AG10803 (cell line): ENCODE measurements at regions not wholly inside any gene's neighbourhood (a gene's known extent, or its start where the extent isn't known, plus 50 kb on each side); places are given as distances from the start of the nearest gene placed in this dataset.

Experiments used
- DNase-seq: peaks from one replicate; pipeline ENCODE4 v3.0.0; 2010; ENCODE audit warnings: low read depth
- H3K4me3 ChIP-seq: 2 replicates; pipeline ENCODE4 v1.5.1; 2011; ENCODE audit warnings: mild to moderate bottlenecking, low read length, control low read depth
- CTCF ChIP-seq: conservative IDR thresholded peaks from 2 replicates; pipeline ENCODE4 v1.5.1; 2011; ENCODE audit warnings: mild to moderate bottlenecking, low read length, control low read depth, inconsistent platforms

- no peak overlapping the region for H3K4me3 ChIP-seq
- TF ChIP-seq CTCF: no peak
- no peak for DNase-seq
Measured at GRCh38 chr4:132893787-132894186, 255.3 kb upstream of the PCDH10 start.

GRCh38 chr4:132901224-132901623 lies 247.9 kb upstream of the PCDH10 start:
- TF ChIP-seq CTCF: no peak
- no peak for DNase-seq
- H3K4me3 ChIP-seq: no peak overlapping the region

GRCh38 chr4:132910229-132910748 lies 238.8 kb upstream of the PCDH10 start:
- TF ChIP-seq CTCF: no peak
- no peak for DNase-seq
- H3K4me3 ChIP-seq: no peak overlapping the region

DNA sequence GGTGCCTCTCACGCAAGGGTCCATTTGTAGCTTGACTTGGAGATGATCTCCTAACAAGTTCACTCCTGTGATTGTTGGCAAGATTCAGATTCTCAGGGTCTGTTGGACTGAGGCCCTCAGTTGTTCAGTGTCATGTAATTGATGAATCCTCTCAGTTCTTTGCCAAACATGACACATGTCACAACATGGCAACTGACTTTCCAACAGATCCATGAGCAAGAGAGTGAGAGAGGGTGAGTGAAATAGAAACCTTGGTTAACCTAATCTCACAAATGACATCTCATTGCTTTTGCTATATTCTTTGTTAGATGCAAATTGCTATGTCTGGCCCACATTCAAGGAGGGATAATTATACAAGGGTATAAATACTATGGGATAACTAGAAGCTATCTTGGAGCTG lies 231.0 kb upstream of the PCDH10 start:
- no peak for DNase-seq
- H3K4me3 ChIP-seq: no peak overlapping the region
- no peak for TF ChIP-seq CTCF

GRCh38 chr4:132923516-132923915 lies 225.6 kb upstream of the PCDH10 start:
- TF ChIP-seq CTCF: no peak
- H3K4me3 ChIP-seq: no peak overlapping the region

DNA sequence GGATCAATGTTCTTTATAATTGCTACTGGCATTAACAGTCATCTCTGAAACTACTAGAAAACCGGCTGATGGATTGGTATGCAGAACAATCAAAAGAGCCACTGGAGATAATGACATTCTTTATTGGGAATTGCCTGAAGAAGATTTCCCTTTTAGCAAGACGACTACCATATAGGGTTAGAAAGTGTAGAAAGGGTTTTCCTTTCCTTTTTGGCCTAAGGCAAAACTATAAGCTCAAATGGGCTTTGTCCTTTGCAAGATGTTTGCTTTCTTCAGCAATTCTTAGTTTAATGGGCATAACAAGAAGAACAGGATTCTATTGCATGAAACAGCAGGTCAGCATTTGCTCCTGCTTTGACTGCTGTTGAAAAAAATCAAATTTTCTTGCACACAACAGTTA lies 214.2 kb upstream of the PCDH10 start:
- no peak for TF ChIP-seq CTCF
- no peak for DNase-seq
- H3K4me3 ChIP-seq: no peak overlapping the region

More at GRCh38 chr4:132923516-132923915, 225.6 kb upstream of the PCDH10 start:
- no peak for DNase-seq

DNA sequence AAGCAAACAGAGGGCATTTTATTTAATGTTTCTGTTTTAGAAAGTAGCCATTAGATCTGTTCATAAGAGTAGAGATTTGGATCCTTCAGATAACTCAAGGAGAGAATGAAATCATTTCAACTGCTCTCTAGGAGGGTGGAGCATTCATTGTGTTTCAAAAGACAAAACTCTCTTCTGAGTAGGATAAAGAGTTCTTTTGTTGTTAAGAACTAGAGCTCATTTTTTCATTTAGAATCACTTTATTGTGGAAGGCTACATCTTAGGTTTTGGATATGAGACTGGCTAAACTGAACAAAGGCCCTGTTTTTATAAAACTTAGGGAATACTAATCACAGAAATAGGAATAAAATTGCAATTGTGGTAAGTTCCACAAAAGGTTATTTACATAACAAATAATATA lies 193.9 kb upstream of the PCDH10 start:
- TF ChIP-seq CTCF: no peak
- DNase-seq: no peak
- H3K4me3 ChIP-seq: no peak overlapping the region
